SK-N-SH treated with all-trans-retinoic acid at 6 μM for 48 hours (cell line): ENCODE measurements at regions not wholly inside any gene's neighbourhood (a gene's known extent, or its start where the extent isn't known, plus 50 kb on each side); places are given as distances from the start of the nearest gene placed in this dataset.

Experiments
- ARNTL ChIP-seq: fragments of 450-650 bp; formaldehyde crosslinking; IDR thresholded peaks from 2 replicates; pipeline ENCODE4 v1.5.0; 2020; ENCODE audit warnings: low read depth, mild to moderate bottlenecking, moderate library complexity, borderline replicate concordance
- CSRNP3 ChIP-seq: fragments of 250-450 bp; sonication (Bioruptor Pico); IDR thresholded peaks from 2 replicates; pipeline ENCODE4 v1.5.1; 2021; ENCODE audit warnings: mild to moderate bottlenecking, moderate library complexity
- ESRRG ChIP-seq: fragments of 250-450 bp; sonication (Bioruptor Pico); IDR thresholded peaks from 2 replicates; pipeline ENCODE4 v1.6.1; 2021; ENCODE audit warnings: mild to moderate bottlenecking
- PATZ1 ChIP-seq: fragments of 250-450 bp; sonication (Bioruptor Pico); IDR thresholded peaks from 2 replicates; pipeline ENCODE4 v1.8.0; 2020; ENCODE audit warnings: mild to moderate bottlenecking, moderate library complexity, borderline replicate concordance
- RARB ChIP-seq: fragments of 250-450 bp; sonication (Bioruptor Pico); IDR thresholded peaks from 2 replicates; pipeline ENCODE4 v1.8.0; 2021; ENCODE audit warnings: mild to moderate bottlenecking, moderate library complexity
- TOX ChIP-seq: fragments of 250-450 bp; sonication (Bioruptor Pico); IDR thresholded peaks from 2 replicates; pipeline ENCODE4 v1.8.0; 2021; ENCODE audit warnings: mild to moderate bottlenecking, moderate library complexity, borderline replicate concordance
- ZFP3 ChIP-seq: fragments of 250-450 bp; sonication (Bioruptor Pico); IDR thresholded peaks from 2 replicates; pipeline ENCODE4 v1.5.0; 2020; ENCODE audit warnings: mild to moderate bottlenecking, moderate library complexity
- ZFP30 ChIP-seq: fragments of 450-650 bp; formaldehyde crosslinking; IDR thresholded peaks from 2 replicates; pipeline ENCODE4 v1.5.0; 2022; ENCODE audit warnings: mild to moderate bottlenecking, moderate library complexity
- ZNF565 ChIP-seq: fragments of 450-650 bp; formaldehyde crosslinking; conservative IDR thresholded peaks from 2 replicates; pipeline ENCODE4 v1.5.0; 2020; ENCODE audit warnings: low read depth, mild to moderate bottlenecking, moderate library complexity
- ZNF70 ChIP-seq: fragments of 450-650 bp; formaldehyde crosslinking; IDR thresholded peaks from 2 replicates; pipeline ENCODE4 v1.5.0; 2020; ENCODE audit warnings: mild to moderate bottlenecking, moderate library complexity
- ZNF8 ChIP-seq: fragments of 450-650 bp; formaldehyde crosslinking; IDR thresholded peaks from 2 replicates; pipeline ENCODE4 v1.5.0; 2020; ENCODE audit warnings: mild to moderate bottlenecking, moderate library complexity

GRCh38 chr10:118926072-118926417 is 103.5 kb upstream of the NANOS1 start:
- TF ChIP-seq ZNF8 (CRISPR knock-in tag) (no peak), PATZ1 (CRISPR knock-in tag) (no peak), CSRNP3 (CRISPR knock-in tag) (no peak), RARB (CRISPR knock-in tag) (no peak), TOX (CRISPR knock-in tag) (no peak), ZFP3 (CRISPR knock-in tag) (no peak), ARNTL (CRISPR knock-in tag) (no peak), ZNF70 (CRISPR knock-in tag) (no peak), ESRRG (CRISPR knock-in tag) (no peak), ZFP30 (CRISPR knock-in tag) (no peak), ZNF565 (CRISPR knock-in tag) (no peak)
